Naive thymus-derived CD4-positive, alpha-beta T cell (primary cell): ENCODE measurements at regions not wholly inside any gene's neighbourhood (a gene's known extent, or its start where the extent isn't known, plus 50 kb on each side); places are given as distances from the start of the nearest gene placed in this dataset.
A peak's percentile ranks its signal among the peaks of the same experiment; 100 is the strongest.

Experiments
- ATAC-seq: fragments of 150-1000 bp; cut with Tn5 transposase; 2 replicates; pipeline ENCODE4 v1.10.0; 2021; ENCODE audit warnings: mild to moderate bottlenecking, moderate library complexity
- CTCF ChIA-PET: fragments of 350-600 bp; sonication (Branson Sonifier 250); formaldehyde crosslinking; loops from one replicate; lab custom pipeline; 2021; ENCODE audit warnings: antibody characterized with exemption; lab: Charles Lee
- POLR2A ChIA-PET: fragments of 350-600 bp; sonication (Branson Sonifier 250); formaldehyde crosslinking; loops from one replicate; lab custom pipeline; 2021; ENCODE audit warnings: antibody characterized with exemption, inconsistent platforms; lab: Charles Lee
- DNase-seq, 9 donors: peaks; one replicate each; pipeline versions ENCODE4 v3.0.0 to v3.0.0-alpha.2; 2020 to 2022; ENCODE audit warnings: mixed read lengths in 1 of 9
- H3K27ac ChIP-seq: one replicate; pipeline ENCODE4 v1.7.0; 2013; ENCODE audit warnings: mild to moderate bottlenecking, low read depth, low read length, moderate library complexity
- H3K27me3 ChIP-seq, 2 donors: one replicate each; pipeline ENCODE4 v1.7.0; 2013; ENCODE audit warnings: low read length in 2 of 2, mild to moderate bottlenecking in 2 of 2, moderate library complexity in 2 of 2; ENCODE audit not compliant: control insufficient read depth in 2 of 2, insufficient read depth in 2 of 2
- H3K36me3 ChIP-seq, 3 experiments: 1 replicate in 2 of 3; 2 replicates in 1 of 3; pipeline ENCODE4 v1.7.0; 2013; ENCODE audit warnings: low read length in 3 of 3, mild to moderate bottlenecking in 3 of 3, moderate library complexity in 1 of 3; ENCODE audit not compliant: insufficient read depth in 3 of 3, control insufficient read depth in 2 of 3
- H3K4me1 ChIP-seq, 2 donors: one replicate each; pipeline ENCODE4 v1.7.0; 2013; ENCODE audit warnings: low read length in 2 of 2, mild to moderate bottlenecking in 2 of 2, moderate library complexity in 1 of 2; ENCODE audit not compliant: control insufficient read depth in 2 of 2, insufficient read depth in 2 of 2
- H3K4me3 ChIP-seq: 2 replicates; pipeline ENCODE4 v1.7.0; 2013; ENCODE audit warnings: mild to moderate bottlenecking, low read length
- H3K9me3 ChIP-seq, 3 experiments: 1 replicate in 2 of 3; 2 replicates in 1 of 3; pipeline ENCODE4 v1.7.0; 2013; ENCODE audit warnings: low read length in 3 of 3; ENCODE audit not compliant: control insufficient read depth in 2 of 3
- H3K27ac Mint-ChIP-seq, 9 donors: one replicate each; pipeline ENCODE4 v1.8.0; 2020 to 2022; ENCODE audit warnings: mixed read lengths in 9 of 9, mild to moderate bottlenecking in 8 of 9, moderate library complexity in 5 of 9, inconsistent platforms in 2 of 9
- H3K27me3 Mint-ChIP-seq, 5 donors: one replicate each; pipeline ENCODE4 v1.8.0; 2021 to 2022; ENCODE audit warnings: mixed read lengths in 5 of 5, mild to moderate bottlenecking in 1 of 5
- H3K36me3 Mint-ChIP-seq, 5 donors: one replicate each; pipeline ENCODE4 v1.8.0; 2020 to 2022; ENCODE audit warnings: mixed read lengths in 5 of 5, mild to moderate bottlenecking in 3 of 5, inconsistent platforms in 1 of 5
- H3K4me1 Mint-ChIP-seq, 7 donors: one replicate each; pipeline ENCODE4 v1.8.0; 2020 to 2022; ENCODE audit warnings: mixed read lengths in 7 of 7, mild to moderate bottlenecking in 3 of 7, inconsistent platforms in 1 of 7
- H3K4me3 Mint-ChIP-seq, 10 donors: one replicate each; pipeline ENCODE4 v1.8.0; 2020 to 2022; ENCODE audit warnings: mild to moderate bottlenecking in 10 of 10, mixed read lengths in 10 of 10, moderate library complexity in 6 of 10, inconsistent platforms in 2 of 10
- H3K9me3 Mint-ChIP-seq, 11 donors: one replicate each; pipeline ENCODE4 v1.8.0; 2020 to 2022; ENCODE audit warnings: mixed read lengths in 11 of 11, mild to moderate bottlenecking in 4 of 11, inconsistent platforms in 1 of 11, moderate library complexity in 1 of 11
- intact Hi-C, 2 donors: fragments of 100-400 bp; cut with micrococcal nuclease; formaldehyde crosslinking; loops; one replicate each; pipeline ENCODE4 v1.15.1; 2023

- H3K9me3 Mint-ChIP-seq: no peaks in the 10 kb centered on the region
- Histone ChIP-seq H3K4me3 (no peak overlapping the region), H3K9me3 (no peaks in the 10 kb centered on the region), H3K27me3 (no peaks in the 10 kb centered on the region), H3K27ac (no peak overlapping the region), H3K36me3 (no peaks in the 10 kb centered on the region), H3K4me1 (no peaks in the 10 kb centered on the region)
- no peaks in the 10 kb centered on the region for H3K36me3 Mint-ChIP-seq
- H3K4me1 Mint-ChIP-seq: peaks cover 0 to 2% (median 0%) of the 10 kb centered on the region in 7 donors
- ChIA-PET POLR2A (no interaction called here), CTCF (no interaction called here)
- ATAC-seq (no peak), DNase-seq (no peak)
- H3K27me3 Mint-ChIP-seq: peaks cover 0 to 28% (median 5%) of the 10 kb centered on the region in 5 donors
- intact Hi-C loops: no loop called here
- no peak overlapping the region for H3K4me3 Mint-ChIP-seq
- no peak overlapping the region for H3K27ac Mint-ChIP-seq
These were observed 78.0 kb downstream of the VEGFA start for GRCh38 chr6:43847741-43848630.

- POLR2A ChIA-PET: no interaction called here
- Histone ChIP-seq H3K27ac (no peak overlapping the region), H3K4me1 (no peaks in the 10 kb centered on the region), H3K4me3 (no peak overlapping the region), H3K36me3 (no peaks in the 10 kb centered on the region), H3K27me3 (no peaks in the 10 kb centered on the region), H3K9me3 (no peaks in the 10 kb centered on the region)
- H3K4me3 Mint-ChIP-seq: no peak overlapping the region
- no peak overlapping the region for H3K27ac Mint-ChIP-seq
- ATAC-seq: no peak
- intact Hi-C loops: no loop called here
- no peak for DNase-seq
- peaks cover 0 to 2% (median 0%) of the 10 kb centered on the region in 7 donors for H3K4me1 Mint-ChIP-seq
- H3K27me3 Mint-ChIP-seq: peaks cover 0 to 30% (median 5%) of the 10 kb centered on the region in 5 donors
- no peaks in the 10 kb centered on the region for H3K36me3 Mint-ChIP-seq
- H3K9me3 Mint-ChIP-seq: no peaks in the 10 kb centered on the region
- CTCF ChIA-PET: interaction anchor here (0.7 to 0.9 kb wide), 2 partner anchors 9 to 329 kb away, joined by 3 read pairs; no protein-coding TSS in a partner anchor
These were observed 76.5 kb downstream of the VEGFA start for GRCh38 chr6:43846556-43846955.

DNA sequence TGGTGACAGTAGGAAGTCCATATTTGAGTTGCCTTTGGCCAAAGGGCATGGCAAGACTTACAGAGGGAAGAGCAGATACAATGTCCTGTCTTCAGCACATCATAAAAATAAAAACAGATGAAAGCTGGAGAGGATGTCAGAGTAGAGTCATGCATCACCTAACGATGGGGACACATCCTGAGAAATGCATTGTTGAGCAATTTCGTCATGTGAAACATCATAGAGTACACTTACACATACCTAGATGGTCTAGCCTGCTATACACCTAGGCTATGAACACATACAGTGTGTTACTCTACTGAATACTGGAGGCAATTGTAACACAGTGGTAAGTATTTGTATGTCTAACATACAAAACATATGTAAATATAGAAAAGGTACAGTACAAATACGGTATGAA lies 75.6 kb downstream of the VEGFA start:
- Histone ChIP-seq H3K9me3 (no peaks in the 10 kb centered on the region), H3K4me3 (no peak overlapping the region), H3K27ac (no peak overlapping the region), H3K4me1 (no peaks in the 10 kb centered on the region), H3K27me3 (no peaks in the 10 kb centered on the region), H3K36me3 (no peaks in the 10 kb centered on the region)
- Mint-ChIP-seq H3K36me3 (no peaks in the 10 kb centered on the region), H3K27ac (no peak overlapping the region), H3K27me3 (peaks cover 0 to 30% (median 5%) of the 10 kb centered on the region in 5 donors), H3K4me3 (no peak overlapping the region), H3K4me1 (peaks cover 0 to 2% (median 0%) of the 10 kb centered on the region in 7 donors), H3K9me3 (no peaks in the 10 kb centered on the region)
- ATAC-seq (no peak), DNase-seq (no peak)
- ChIA-PET CTCF (interaction anchor here (0.9 kb wide), 1 partner anchor 10 kb away, joined by 3 read pairs; no protein-coding TSS in a partner anchor), POLR2A (no interaction called here)
- intact Hi-C loops: no loop called here

DNA sequence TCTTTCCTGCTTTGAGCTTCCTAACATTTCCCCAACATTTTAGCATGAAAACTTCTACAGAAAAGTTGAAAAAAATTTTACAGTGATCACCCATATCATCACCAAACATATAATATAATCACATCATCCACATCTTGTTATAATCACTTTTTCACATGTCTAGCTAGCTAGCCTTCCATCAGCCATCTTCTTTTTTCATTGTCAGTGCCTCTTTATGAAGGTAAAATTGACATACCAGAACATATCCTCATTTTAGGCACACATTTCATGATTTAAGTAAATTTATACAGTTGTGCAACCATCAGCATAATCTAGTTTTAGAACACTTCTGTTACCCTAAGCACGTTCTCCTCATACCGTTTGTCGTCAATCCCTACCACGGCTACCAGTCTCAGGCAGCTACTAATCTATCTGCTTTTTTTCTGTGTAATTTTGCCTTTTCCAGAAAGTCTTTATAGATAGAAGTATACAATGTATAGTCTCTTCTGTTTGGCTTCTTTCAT lies 73.7 kb downstream of the VEGFA start:
- POLR2A ChIA-PET: no interaction called here
- ATAC-seq (no peak), DNase-seq (no peak)
- no peak overlapping the region for H3K4me3 ChIP-seq
- Mint-ChIP-seq H3K4me1 (peaks cover 0 to 2% (median 0%) of the 10 kb centered on the region in 7 donors), H3K36me3 (no peaks in the 10 kb centered on the region), H3K27me3 (peaks cover 0 to 30% (median 5%) of the 10 kb centered on the region in 5 donors), H3K4me3 (no peak overlapping the region), H3K9me3 (no peaks in the 10 kb centered on the region), H3K27ac (no peak overlapping the region)
- CTCF ChIA-PET: no interaction called here
- H3K27me3 ChIP-seq: no peaks in the 10 kb centered on the region
- no peaks in the 10 kb centered on the region for H3K36me3 ChIP-seq
- no peaks in the 10 kb centered on the region for H3K4me1 ChIP-seq
- intact Hi-C loops: no loop called here
- H3K9me3 ChIP-seq: no peaks in the 10 kb centered on the region
- no peak overlapping the region for H3K27ac ChIP-seq

DNA sequence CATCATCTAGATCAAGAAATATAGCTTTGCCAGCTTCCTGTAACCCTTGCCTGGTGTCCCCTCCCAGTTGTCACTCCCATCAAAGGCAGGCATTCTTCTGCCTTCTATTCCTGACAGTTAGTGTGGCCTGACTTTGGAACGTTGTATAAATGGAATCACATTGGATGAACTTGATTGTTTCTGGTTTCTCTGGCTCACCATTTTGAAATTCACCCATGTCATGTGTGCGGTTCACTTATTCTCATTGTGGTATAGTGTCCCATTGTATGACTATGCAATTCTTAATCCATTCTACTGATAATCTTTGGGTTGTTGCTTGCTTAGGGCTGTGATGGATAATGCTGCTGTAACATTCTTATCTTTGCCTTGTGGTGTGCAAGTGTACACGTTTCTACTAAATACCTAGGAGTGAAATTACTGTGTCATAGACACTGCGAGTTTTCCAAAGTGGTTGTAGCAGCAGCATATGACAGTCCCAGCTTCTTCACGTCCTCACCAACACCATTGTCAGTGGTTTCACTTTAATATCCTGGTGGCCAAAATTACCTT lies 73.2 kb downstream of the VEGFA start:
- H3K36me3 Mint-ChIP-seq: no peaks in the 10 kb centered on the region
- H3K27ac Mint-ChIP-seq: no peak overlapping the region

DNA sequence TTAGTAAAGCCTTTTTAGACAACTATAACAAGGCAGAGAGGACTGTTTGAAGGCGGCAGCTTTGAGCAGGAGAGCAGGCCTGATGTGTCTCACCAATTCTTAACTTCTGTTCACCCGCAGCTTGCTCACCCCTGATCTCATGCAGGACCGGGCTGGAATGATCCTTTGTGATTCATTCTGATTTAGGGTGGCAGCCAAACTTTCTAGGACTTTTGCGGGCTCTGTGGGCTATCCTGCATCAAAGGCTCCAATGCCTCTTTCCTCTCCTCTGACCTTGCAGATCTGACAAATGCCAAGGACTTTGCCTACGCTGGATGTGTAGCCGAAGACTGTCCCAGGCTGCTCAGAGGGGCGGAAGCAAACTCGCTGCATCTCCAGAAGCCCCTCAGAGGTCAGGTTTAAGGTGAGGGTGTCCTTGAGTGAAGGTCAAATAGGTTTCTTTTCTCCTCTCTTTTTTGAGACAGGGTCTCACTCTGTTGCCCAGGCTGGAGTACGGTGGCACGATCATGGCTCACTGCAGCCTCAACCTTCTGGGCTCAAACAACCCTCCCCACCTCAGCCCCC lies 72.3 kb downstream of the VEGFA start:
- Histone ChIP-seq H3K9me3 (no peaks in the 10 kb centered on the region), H3K4me1 (no peaks in the 10 kb centered on the region), H3K27me3 (no peaks in the 10 kb centered on the region), H3K27ac (no peak overlapping the region), H3K4me3 (no peak overlapping the region), H3K36me3 (no peaks in the 10 kb centered on the region)
- ATAC-seq (no peak), DNase-seq (no peak)
- ChIA-PET CTCF (no interaction called here), POLR2A (no interaction called here)
- intact Hi-C loops: no loop called here
- Mint-ChIP-seq H3K27ac (no peak overlapping the region), H3K4me3 (no peak overlapping the region), H3K9me3 (no peaks in the 10 kb centered on the region), H3K4me1 (peaks cover 0 to 2% (median 0%) of the 10 kb centered on the region in 7 donors), H3K36me3 (no peaks in the 10 kb centered on the region), H3K27me3 (peaks cover 0 to 22% (median 5%) of the 10 kb centered on the region in 5 donors)

More for the DNA sequence above, 73.2 kb downstream of the VEGFA start:
- intact Hi-C loops: no loop called here
- Mint-ChIP-seq H3K4me1 (peaks cover 0 to 2% (median 0%) of the 10 kb centered on the region in 7 donors), H3K4me3 (no peak overlapping the region), H3K27me3 (peaks cover 0 to 30% (median 5%) of the 10 kb centered on the region in 5 donors), H3K9me3 (no peaks in the 10 kb centered on the region)
- DNase-seq (no peak), ATAC-seq (peak; percentile 61)
- CTCF ChIA-PET: no interaction called here
- POLR2A ChIA-PET: no interaction called here
- no peaks in the 10 kb centered on the region for H3K4me1 ChIP-seq
- H3K9me3 ChIP-seq: no peaks in the 10 kb centered on the region
- no peak overlapping the region for H3K4me3 ChIP-seq
- no peaks in the 10 kb centered on the region for H3K36me3 ChIP-seq
- no peaks in the 10 kb centered on the region for H3K27me3 ChIP-seq
- H3K27ac ChIP-seq: no peak overlapping the region
